Panc1 (cell line): ENCODE measurements at regions not wholly inside any gene's neighbourhood (a gene's known extent, or its start where the extent isn't known, plus 50 kb on each side); places are given as distances from the start of the nearest gene placed in this dataset.

Source experiments
- POLR2AphosphoS5 ChIP-seq: IDR thresholded peaks from 2 replicates; pipeline ENCODE4 v1.6.1; 2012; ENCODE audit warnings: mild to moderate bottlenecking, low read depth, low read length, moderate library complexity
- SIN3A ChIP-seq: IDR thresholded peaks from 2 replicates; pipeline ENCODE4 v1.6.1; 2012; ENCODE audit warnings: low read depth, mild to moderate bottlenecking, low read length, moderate library complexity, borderline replicate concordance; ENCODE audit not compliant: insufficient read depth
- TCF7L2 ChIP-seq: IDR thresholded peaks from 2 replicates; pipeline ENCODE4 v1.6.1; 2011; ENCODE audit warnings: mild to moderate bottlenecking, low read depth, low read length, inconsistent platforms
- TF ChIP-seq, protein P1 (sequence below): fragments of 450-650 bp; IDR thresholded peaks from 2 replicates; pipeline ENCODE4 v1.5.1; 2017; ENCODE audit warnings: mild to moderate bottlenecking
- TF ChIP-seq, protein P2 (sequence below), 2 experiments: IDR thresholded peaks; 2 replicates each; pipeline ENCODE4 v1.6.1; 2011 to 2012; ENCODE audit warnings: low read depth in 2 of 2, control low read depth in 1 of 2, low read length in 1 of 2, mild to moderate bottlenecking in 1 of 2, moderate library complexity in 1 of 2; ENCODE audit not compliant: insufficient read depth in 1 of 2

- TF ChIP-seq, protein P1, sequence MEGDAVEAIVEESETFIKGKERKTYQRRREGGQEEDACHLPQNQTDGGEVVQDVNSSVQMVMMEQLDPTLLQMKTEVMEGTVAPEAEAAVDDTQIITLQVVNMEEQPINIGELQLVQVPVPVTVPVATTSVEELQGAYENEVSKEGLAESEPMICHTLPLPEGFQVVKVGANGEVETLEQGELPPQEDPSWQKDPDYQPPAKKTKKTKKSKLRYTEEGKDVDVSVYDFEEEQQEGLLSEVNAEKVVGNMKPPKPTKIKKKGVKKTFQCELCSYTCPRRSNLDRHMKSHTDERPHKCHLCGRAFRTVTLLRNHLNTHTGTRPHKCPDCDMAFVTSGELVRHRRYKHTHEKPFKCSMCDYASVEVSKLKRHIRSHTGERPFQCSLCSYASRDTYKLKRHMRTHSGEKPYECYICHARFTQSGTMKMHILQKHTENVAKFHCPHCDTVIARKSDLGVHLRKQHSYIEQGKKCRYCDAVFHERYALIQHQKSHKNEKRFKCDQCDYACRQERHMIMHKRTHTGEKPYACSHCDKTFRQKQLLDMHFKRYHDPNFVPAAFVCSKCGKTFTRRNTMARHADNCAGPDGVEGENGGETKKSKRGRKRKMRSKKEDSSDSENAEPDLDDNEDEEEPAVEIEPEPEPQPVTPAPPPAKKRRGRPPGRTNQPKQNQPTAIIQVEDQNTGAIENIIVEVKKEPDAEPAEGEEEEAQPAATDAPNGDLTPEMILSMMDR: no peak
- TF ChIP-seq POLR2AphosphoS5 (no peak), TCF7L2 (no peak), SIN3A (no peak)
- TF ChIP-seq, protein P2, sequence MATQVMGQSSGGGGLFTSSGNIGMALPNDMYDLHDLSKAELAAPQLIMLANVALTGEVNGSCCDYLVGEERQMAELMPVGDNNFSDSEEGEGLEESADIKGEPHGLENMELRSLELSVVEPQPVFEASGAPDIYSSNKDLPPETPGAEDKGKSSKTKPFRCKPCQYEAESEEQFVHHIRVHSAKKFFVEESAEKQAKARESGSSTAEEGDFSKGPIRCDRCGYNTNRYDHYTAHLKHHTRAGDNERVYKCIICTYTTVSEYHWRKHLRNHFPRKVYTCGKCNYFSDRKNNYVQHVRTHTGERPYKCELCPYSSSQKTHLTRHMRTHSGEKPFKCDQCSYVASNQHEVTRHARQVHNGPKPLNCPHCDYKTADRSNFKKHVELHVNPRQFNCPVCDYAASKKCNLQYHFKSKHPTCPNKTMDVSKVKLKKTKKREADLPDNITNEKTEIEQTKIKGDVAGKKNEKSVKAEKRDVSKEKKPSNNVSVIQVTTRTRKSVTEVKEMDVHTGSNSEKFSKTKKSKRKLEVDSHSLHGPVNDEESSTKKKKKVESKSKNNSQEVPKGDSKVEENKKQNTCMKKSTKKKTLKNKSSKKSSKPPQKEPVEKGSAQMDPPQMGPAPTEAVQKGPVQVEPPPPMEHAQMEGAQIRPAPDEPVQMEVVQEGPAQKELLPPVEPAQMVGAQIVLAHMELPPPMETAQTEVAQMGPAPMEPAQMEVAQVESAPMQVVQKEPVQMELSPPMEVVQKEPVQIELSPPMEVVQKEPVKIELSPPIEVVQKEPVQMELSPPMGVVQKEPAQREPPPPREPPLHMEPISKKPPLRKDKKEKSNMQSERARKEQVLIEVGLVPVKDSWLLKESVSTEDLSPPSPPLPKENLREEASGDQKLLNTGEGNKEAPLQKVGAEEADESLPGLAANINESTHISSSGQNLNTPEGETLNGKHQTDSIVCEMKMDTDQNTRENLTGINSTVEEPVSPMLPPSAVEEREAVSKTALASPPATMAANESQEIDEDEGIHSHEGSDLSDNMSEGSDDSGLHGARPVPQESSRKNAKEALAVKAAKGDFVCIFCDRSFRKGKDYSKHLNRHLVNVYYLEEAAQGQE (IDR thresholded peaks at IDR 0.05; ENCODE audit: insufficient read depth in 1 of 2, low read depth in 2 of 2, low read length in 1 of 2): no peak
Observed at GRCh38 chr13:61215116-61215515, 200.5 kb downstream of the PCDH20 start.
